Activated CD8-positive, alpha-beta memory T cell treated with anti-CD3 and anti-CD28 coated beads for 36 hours (primary cell): ENCODE measurements at regions not wholly inside any gene's neighbourhood (a gene's known extent, or its start where the extent isn't known, plus 50 kb on each side); places are given as distances from the start of the nearest gene placed in this dataset.

ENCODE experiments used
- CTCF ChIA-PET: fragments of 350-600 bp; sonication (Branson Sonifier 250); formaldehyde crosslinking; loops from one replicate; lab custom pipeline; 2021; ENCODE audit warnings: antibody characterized with exemption; lab: Charles Lee
- POLR2A ChIA-PET: fragments of 350-600 bp; sonication (Branson Sonifier 250); formaldehyde crosslinking; loops from one replicate; lab custom pipeline; 2021; ENCODE audit warnings: antibody characterized with exemption; lab: Charles Lee

GRCh38 chr12:118655588-118655987 lies 279.2 kb downstream of the SUDS3 start:
- ChIA-PET CTCF (no interaction called here), POLR2A (no interaction called here)

GRCh38 chr12:118680356-118680963 lies 300.9 kb upstream of the SRRM4 start:
- ChIA-PET CTCF (no interaction called here), POLR2A (no interaction called here)

- POLR2A ChIA-PET, result no interaction called here
Measured at GRCh38 chr12:118682656-118683055, 298.7 kb upstream of the SRRM4 start.

GRCh38 chr12:118685983-118686607 lies 295.2 kb upstream of the SRRM4 start:
- CTCF ChIA-PET, result no interaction called here
- POLR2A ChIA-PET, result no interaction called here

More at GRCh38 chr12:118682656-118683055, 298.7 kb upstream of the SRRM4 start:
- CTCF ChIA-PET, result no interaction called here

GRCh38 chr12:118689793-118690192 lies 291.5 kb upstream of the SRRM4 start:
- POLR2A ChIA-PET, result no interaction called here
- CTCF ChIA-PET, result no interaction called here

GRCh38 chr12:118690506-118690905 lies 290.8 kb upstream of the SRRM4 start:
- ChIA-PET POLR2A (no interaction called here), CTCF (no interaction called here)

GRCh38 chr12:118694128-118694775 lies 287.1 kb upstream of the SRRM4 start:
- ChIA-PET POLR2A (no interaction called here), CTCF (no interaction called here)

- ChIA-PET POLR2A (no interaction called here), CTCF (no interaction called here)
Measured at GRCh38 chr12:118704527-118705241, 276.7 kb upstream of the SRRM4 start.

GRCh38 chr12:118706437-118706836 lies 274.9 kb upstream of the SRRM4 start:
- ChIA-PET CTCF (no interaction called here), POLR2A (no interaction called here)

GRCh38 chr12:118709946-118710345 lies 271.4 kb upstream of the SRRM4 start:
- CTCF ChIA-PET, result no interaction called here
- POLR2A ChIA-PET, result no interaction called here

- POLR2A ChIA-PET, result no interaction called here
Measured at GRCh38 chr12:118711185-118711584, 270.2 kb upstream of the SRRM4 start.

GRCh38 chr12:118714051-118714460 lies 267.3 kb upstream of the SRRM4 start:
- POLR2A ChIA-PET, result no interaction called here
- CTCF ChIA-PET, result no interaction called here

More at GRCh38 chr12:118711185-118711584, 270.2 kb upstream of the SRRM4 start:
- CTCF ChIA-PET, result no interaction called here

- POLR2A ChIA-PET, result no interaction called here
- CTCF ChIA-PET, result no interaction called here
Measured at GRCh38 chr12:118714500-118714899, 266.8 kb upstream of the SRRM4 start.

- POLR2A ChIA-PET, result no interaction called here
- CTCF ChIA-PET, result no interaction called here
Measured at GRCh38 chr12:118715647-118716046, 265.7 kb upstream of the SRRM4 start.

- CTCF ChIA-PET, result interaction anchor here (0.9 kb wide), 1 partner anchor 398 kb away, joined by 4 read pairs; no protein-coding TSS in a partner anchor
- POLR2A ChIA-PET, result no interaction called here
Measured at GRCh38 chr12:118727196-118727978, 254.0 kb upstream of the SRRM4 start.

GRCh38 chr12:118727979-118728366 lies 253.4 kb upstream of the SRRM4 start:
- POLR2A ChIA-PET, result no interaction called here
- CTCF ChIA-PET, result no interaction called here

GRCh38 chr12:118734266-118734665 lies 247.1 kb upstream of the SRRM4 start:
- POLR2A ChIA-PET, result no interaction called here
- CTCF ChIA-PET, result no interaction called here

- ChIA-PET POLR2A (no interaction called here), CTCF (no interaction called here)
Measured at GRCh38 chr12:118737985-118738540, 243.3 kb upstream of the SRRM4 start.

GRCh38 chr12:118741194-118741593 lies 240.1 kb upstream of the SRRM4 start:
- ChIA-PET CTCF (no interaction called here), POLR2A (no interaction called here)
